Subcutaneous abdominal adipose tissue (tissue), 5 donors: ENCODE measurements at regions not wholly inside any gene's neighbourhood (a gene's known extent, or its start where the extent isn't known, plus 50 kb on each side); places are given as distances from the start of the nearest gene placed in this dataset.
"Not testable (repeated sequence)": the region's sequence is repeated elsewhere in the genome, so short reads cannot be mapped to it uniquely, and the experiment has no call there.

Source experiments
- H3K27ac ChIP-seq: one replicate; pipeline ENCODE4 v1.7.0; 2013; ENCODE audit warnings: low read depth, mild to moderate bottlenecking, inconsistent platforms, low read length, moderate library complexity
- H3K27me3 ChIP-seq, 5 donors: one replicate each; pipeline ENCODE4 v1.7.0; 2013; ENCODE audit warnings: low read length in 5 of 5, inconsistent platforms in 1 of 5; ENCODE audit not compliant: control insufficient read depth in 5 of 5, insufficient read depth in 4 of 5
- H3K36me3 ChIP-seq, 5 donors: one replicate each; pipeline ENCODE4 v1.7.0; 2013; ENCODE audit warnings: low read length in 5 of 5; ENCODE audit not compliant: control insufficient read depth in 5 of 5, insufficient read depth in 5 of 5
- H3K4me1 ChIP-seq, 5 donors: one replicate each; pipeline ENCODE4 v1.7.0; 2013; ENCODE audit warnings: low read length in 5 of 5, mild to moderate bottlenecking in 3 of 5, moderate library complexity in 1 of 5; ENCODE audit not compliant: control insufficient read depth in 5 of 5, insufficient read depth in 5 of 5
- H3K4me3 ChIP-seq, 5 donors: one replicate each; pipeline ENCODE4 v1.7.0; 2013; ENCODE audit warnings: low read length in 5 of 5, low read depth in 1 of 5
- H3K9ac ChIP-seq, 5 donors: one replicate each; pipeline ENCODE4 v1.7.0; 2013; ENCODE audit warnings: low read length in 5 of 5, mild to moderate bottlenecking in 4 of 5, moderate library complexity in 3 of 5
- H3K9me3 ChIP-seq, 5 donors: one replicate each; pipeline ENCODE4 v1.7.0; 2013; ENCODE audit warnings: low read length in 5 of 5; ENCODE audit not compliant: control insufficient read depth in 5 of 5
- donor health status: healthy.
- donor health status: healthy.
- donor health status: healthy.
- donor health status: healthy.
- donor health status: healthy.

- H3K9ac ChIP-seq, H3K9me3 ChIP-seq, H3K4me1 ChIP-seq, H3K4me3 ChIP-seq, H3K27ac ChIP-seq, H3K27me3 ChIP-seq, H3K36me3 ChIP-seq: not testable (repeated sequence)
These were observed 710.0 kb upstream of the TPTE start for GRCh38 chr21:9811223-9812004.

DNA sequence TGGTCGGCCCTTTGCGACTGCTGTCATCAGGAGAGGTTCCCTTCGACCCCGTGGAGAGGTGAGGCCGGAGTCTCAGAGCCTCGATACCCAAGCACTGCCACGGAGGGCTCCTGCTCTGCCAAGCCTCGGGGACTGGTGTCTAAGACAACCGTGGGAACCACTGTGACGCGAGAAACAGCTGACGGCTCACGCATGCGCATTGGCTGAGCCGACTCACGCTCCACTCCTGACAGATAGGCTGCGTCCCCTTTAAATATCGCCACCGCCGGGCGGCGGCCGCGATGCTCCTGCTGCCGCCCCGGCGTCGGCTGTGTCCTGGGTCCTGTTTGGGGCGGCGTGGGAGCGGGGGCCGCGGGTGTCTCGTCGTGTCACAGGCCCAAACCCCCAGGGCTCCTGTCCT lies 708.9 kb upstream of the TPTE start:
- H3K36me3 ChIP-seq, H3K4me3 ChIP-seq, H3K9me3 ChIP-seq, H3K27me3 ChIP-seq, H3K9ac ChIP-seq, H3K4me1 ChIP-seq, H3K27ac ChIP-seq: not testable (repeated sequence)

GRCh38 chr21:9813894-9814814 lies 707.2 kb upstream of the TPTE start:
- H3K36me3 ChIP-seq, H3K4me1 ChIP-seq, H3K4me3 ChIP-seq, H3K9ac ChIP-seq, H3K27me3 ChIP-seq, H3K27ac ChIP-seq, H3K9me3 ChIP-seq: not testable (repeated sequence)

GRCh38 chr21:9815181-9815789 lies 706.1 kb upstream of the TPTE start:
- H3K9ac ChIP-seq, H3K27me3 ChIP-seq, H3K9me3 ChIP-seq, H3K27ac ChIP-seq, H3K4me3 ChIP-seq, H3K4me1 ChIP-seq, H3K36me3 ChIP-seq: not testable (repeated sequence)

- H3K4me3 ChIP-seq, H3K9me3 ChIP-seq, H3K27ac ChIP-seq: not testable (repeated sequence)
These were observed 704.5 kb upstream of the TPTE start for GRCh38 chr21:9816734-9817334.

GRCh38 chr21:9817841-9818441 lies 703.4 kb upstream of the TPTE start:
- not testable (repeated sequence) for H3K27me3 ChIP-seq, H3K4me3 ChIP-seq, H3K4me1 ChIP-seq, H3K9me3 ChIP-seq, H3K9ac ChIP-seq, H3K27ac ChIP-seq, H3K36me3 ChIP-seq

More at GRCh38 chr21:9816734-9817334, 704.5 kb upstream of the TPTE start:
- H3K36me3 ChIP-seq, H3K9ac ChIP-seq, H3K27me3 ChIP-seq, H3K4me1 ChIP-seq: not testable (repeated sequence)

DNA sequence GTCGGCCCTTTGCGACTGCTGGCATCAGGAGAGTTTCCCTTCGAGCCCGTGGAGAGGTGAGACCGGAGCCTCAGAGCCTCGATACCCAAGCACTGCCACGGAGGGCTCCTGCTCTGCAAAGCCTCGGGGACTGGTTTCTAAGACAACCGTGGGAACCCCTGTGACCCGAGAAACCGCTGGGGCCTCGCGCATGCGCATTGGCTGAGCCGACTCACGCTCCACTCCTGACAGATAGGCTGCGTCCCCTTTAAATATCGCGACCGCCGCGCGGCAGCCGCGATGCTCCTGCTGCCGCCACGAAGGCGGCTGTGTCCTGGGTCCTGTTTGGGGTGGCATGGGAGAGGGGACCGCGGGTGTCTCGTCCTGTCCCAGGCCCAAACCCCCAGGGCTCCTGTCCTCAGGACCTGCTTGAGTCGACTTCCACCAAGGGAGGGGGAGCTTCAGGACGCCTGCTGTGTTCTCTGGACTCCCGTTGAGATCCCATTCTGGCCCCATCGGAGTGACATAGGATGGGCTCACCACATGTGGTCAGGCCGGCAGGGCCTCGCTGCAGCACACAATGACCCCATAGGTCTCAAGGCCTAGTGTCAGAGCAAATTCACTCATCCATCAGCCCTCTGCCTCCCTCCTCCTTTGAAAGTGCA lies 701.7 kb upstream of the TPTE start:
- not testable (repeated sequence) for H3K9me3 ChIP-seq, H3K4me1 ChIP-seq, H3K27ac ChIP-seq, H3K27me3 ChIP-seq, H3K9ac ChIP-seq, H3K36me3 ChIP-seq, H3K4me3 ChIP-seq

GRCh38 chr21:9820579-9820978 lies 700.8 kb upstream of the TPTE start:
- H3K36me3 ChIP-seq, H3K9ac ChIP-seq, H3K4me3 ChIP-seq, H3K4me1 ChIP-seq, H3K27me3 ChIP-seq, H3K27ac ChIP-seq, H3K9me3 ChIP-seq: not testable (repeated sequence)

DNA sequence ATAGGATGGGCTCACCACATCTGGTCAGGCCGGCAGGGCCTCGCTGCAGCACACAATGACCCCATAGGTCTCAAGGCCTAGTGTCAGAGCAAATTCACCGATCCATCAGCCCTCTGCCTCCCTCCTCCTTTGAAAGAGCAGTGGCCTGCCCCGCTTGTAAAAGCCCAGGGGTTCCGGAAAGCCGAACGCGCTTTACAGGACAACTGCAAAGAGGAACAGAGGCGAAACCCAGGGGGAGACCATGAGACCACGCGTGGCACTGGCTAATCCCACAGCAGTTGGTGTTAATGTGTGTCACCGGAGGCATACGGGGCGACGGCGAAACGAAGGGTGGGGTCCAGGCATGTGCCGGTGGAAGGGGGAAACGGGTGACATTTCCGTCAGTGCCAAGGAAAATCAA lies 699.9 kb upstream of the TPTE start:
- not testable (repeated sequence) for H3K9ac ChIP-seq, H3K36me3 ChIP-seq

More for the DNA sequence above, 699.9 kb upstream of the TPTE start:
- not testable (repeated sequence) for H3K4me1 ChIP-seq, H3K27ac ChIP-seq, H3K27me3 ChIP-seq, H3K9me3 ChIP-seq, H3K4me3 ChIP-seq
